ENCODE measurements at regions not wholly inside any gene's neighbourhood (a gene's known extent, or its start where the extent isn't known, plus 50 kb on each side); places are given as distances from the start of the nearest gene placed in this dataset.
"Not testable (repeated sequence)": the region's sequence is repeated elsewhere in the genome, so short reads cannot be mapped to it uniquely, and the experiment has no call there.

GRCh38 chr7:66558660-66559465, 69.8 kb upstream of the KCTD7 start:
- Histone ChIP-seq H3K9me3 (no peaks in the 10 kb centered on the region), H3K27ac (no peak overlapping the region), H3K36me3 (peaks cover 55% of the 10 kb centered on the region), H3K27me3 (no peaks in the 10 kb centered on the region), H3K4me3 (no peak overlapping the region), H3K4me1 (peaks cover 14% of the 10 kb centered on the region)
- no peak for TF ChIP-seq EP300 (IDR thresholded peaks at IDR 0.05)
- TF ChIP-seq POLR2A (IDR thresholded peaks at IDR 0.05) = no peak
- TF ChIP-seq, protein P1, sequence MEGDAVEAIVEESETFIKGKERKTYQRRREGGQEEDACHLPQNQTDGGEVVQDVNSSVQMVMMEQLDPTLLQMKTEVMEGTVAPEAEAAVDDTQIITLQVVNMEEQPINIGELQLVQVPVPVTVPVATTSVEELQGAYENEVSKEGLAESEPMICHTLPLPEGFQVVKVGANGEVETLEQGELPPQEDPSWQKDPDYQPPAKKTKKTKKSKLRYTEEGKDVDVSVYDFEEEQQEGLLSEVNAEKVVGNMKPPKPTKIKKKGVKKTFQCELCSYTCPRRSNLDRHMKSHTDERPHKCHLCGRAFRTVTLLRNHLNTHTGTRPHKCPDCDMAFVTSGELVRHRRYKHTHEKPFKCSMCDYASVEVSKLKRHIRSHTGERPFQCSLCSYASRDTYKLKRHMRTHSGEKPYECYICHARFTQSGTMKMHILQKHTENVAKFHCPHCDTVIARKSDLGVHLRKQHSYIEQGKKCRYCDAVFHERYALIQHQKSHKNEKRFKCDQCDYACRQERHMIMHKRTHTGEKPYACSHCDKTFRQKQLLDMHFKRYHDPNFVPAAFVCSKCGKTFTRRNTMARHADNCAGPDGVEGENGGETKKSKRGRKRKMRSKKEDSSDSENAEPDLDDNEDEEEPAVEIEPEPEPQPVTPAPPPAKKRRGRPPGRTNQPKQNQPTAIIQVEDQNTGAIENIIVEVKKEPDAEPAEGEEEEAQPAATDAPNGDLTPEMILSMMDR (IDR thresholded peaks at IDR 0.05) = no peak
- TF ChIP-seq POLR2AphosphoS5 (IDR thresholded peaks at IDR 0.05) = no peak
- 66% methylated on average over 16 of the region's 17 CpGs for WGBS
- DNase-seq (ENCODE audit: low spot score in 2 of 2) = no peak

DNA sequence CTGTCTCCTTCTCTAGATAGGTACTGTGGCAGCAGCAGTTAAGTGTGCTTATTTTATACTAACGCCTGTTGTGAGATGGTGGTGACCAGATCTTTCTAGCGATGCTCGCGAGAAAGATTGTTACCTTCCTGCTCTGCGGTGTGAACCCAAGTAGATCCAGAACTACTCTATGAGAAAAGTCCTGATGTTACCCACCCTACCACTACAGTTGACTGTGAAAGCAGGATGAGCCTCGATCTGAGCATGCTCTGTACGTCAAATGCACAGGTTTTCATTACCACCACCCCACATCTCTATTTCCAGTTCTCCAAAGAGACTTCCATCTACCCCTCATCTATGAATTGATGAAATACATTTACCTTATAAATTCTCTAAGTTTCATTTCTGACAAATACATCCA, 64.6 kb upstream of the KCTD7 start:
- 80% methylated on average over 7 of the region's 7 CpGs for WGBS
- DNase-seq (ENCODE audit: low spot score in 2 of 2) = no peak
- H3K9me3 ChIP-seq = no peaks in the 10 kb centered on the region
- H3K4me3 ChIP-seq = no peak overlapping the region
- peaks cover 40% of the 10 kb centered on the region for H3K36me3 ChIP-seq
- H3K27ac ChIP-seq = no peak overlapping the region
- no peaks in the 10 kb centered on the region for H3K4me1 ChIP-seq
- TF ChIP-seq, protein P1 (IDR thresholded peaks at IDR 0.05) = no peak
- TF ChIP-seq POLR2AphosphoS5 (IDR thresholded peaks at IDR 0.05) (no peak), POLR2A (IDR thresholded peaks at IDR 0.05) (no peak), EP300 (IDR thresholded peaks at IDR 0.05) (no peak)
- H3K27me3 ChIP-seq = no peaks in the 10 kb centered on the region

GRCh38 chr7:66570179-66570578, 58.5 kb upstream of the KCTD7 start:
- H3K27me3 ChIP-seq; H3K9me3 ChIP-seq; H3K4me1 ChIP-seq; H3K27ac ChIP-seq; H3K4me3 ChIP-seq; DNase-seq (ENCODE audit: low spot score in 2 of 2): not testable (repeated sequence)
- H3K36me3 ChIP-seq = peaks cover 33% of the 10 kb centered on the region
- 81% methylated on average over 1 of the region's 1 CpG for WGBS

DNA sequence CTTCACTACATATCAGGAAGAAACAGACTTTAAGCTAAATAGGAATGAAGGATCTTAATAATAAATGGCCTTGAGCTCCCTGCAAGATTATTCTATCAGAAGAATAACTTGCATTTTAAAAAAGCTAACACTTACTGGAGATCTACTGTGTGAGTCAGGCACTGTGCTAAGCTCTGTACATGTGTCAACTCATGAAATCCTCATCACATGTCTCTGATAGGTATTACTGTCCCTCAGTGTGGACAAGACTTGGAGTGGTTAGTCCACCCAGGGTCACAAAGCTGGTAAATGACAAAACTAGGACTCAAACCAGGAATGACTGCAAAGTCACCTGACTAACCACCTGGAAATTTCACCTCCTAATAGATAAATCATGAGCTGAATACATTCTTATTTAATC, 57.1 kb upstream of the KCTD7 start:
- TF ChIP-seq POLR2A (IDR thresholded peaks at IDR 0.05) = no peak
- TF ChIP-seq EP300 (IDR thresholded peaks at IDR 0.05) = no peak
- TF ChIP-seq, protein P1 (IDR thresholded peaks at IDR 0.05) = no peak
- TF ChIP-seq POLR2AphosphoS5 (IDR thresholded peaks at IDR 0.05) = no peak
- DNase-seq (ENCODE audit: low spot score in 2 of 2) = no peak
- no peaks in the 10 kb centered on the region for H3K27me3 ChIP-seq
- H3K4me1 ChIP-seq = no peaks in the 10 kb centered on the region
- no peak overlapping the region for H3K27ac ChIP-seq
- H3K4me3 ChIP-seq = no peak overlapping the region
- H3K9me3 ChIP-seq = no peaks in the 10 kb centered on the region
- peaks cover 27% of the 10 kb centered on the region for H3K36me3 ChIP-seq

DNA sequence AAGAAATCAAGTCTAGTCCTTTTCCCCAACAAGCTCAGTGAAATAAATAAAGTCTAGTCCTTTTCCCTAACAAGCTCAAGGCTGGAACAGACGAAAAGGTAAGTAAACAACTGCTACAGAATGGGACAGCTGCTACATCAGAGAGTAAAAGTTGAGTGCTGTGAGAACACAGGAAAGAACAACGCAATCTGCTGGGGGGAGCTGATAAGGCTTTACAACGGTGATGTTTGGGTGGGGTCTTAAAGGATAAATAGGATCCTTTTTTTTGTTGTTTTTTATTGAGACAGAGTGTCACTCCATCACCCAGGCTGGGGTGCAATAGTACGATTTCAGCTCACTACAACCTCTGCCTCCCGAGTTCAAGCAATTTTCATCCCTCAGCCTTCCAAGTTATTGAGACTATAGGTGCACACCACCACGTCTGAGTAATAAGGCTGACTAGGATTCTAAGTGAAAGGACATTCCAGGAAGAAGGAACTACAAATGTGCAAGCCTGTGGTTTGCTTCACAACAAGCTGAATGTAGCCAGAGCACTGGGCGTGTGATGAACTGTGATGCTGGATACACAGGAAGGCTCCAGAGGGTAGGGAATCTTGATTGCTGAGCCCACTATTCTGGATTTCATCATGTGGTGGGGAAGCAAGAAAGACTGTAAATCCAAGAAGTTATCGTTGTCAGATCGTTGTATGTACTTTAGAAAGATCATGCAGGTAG, 54.7 kb upstream of the KCTD7 start:
- H3K27ac ChIP-seq; H3K4me1 ChIP-seq; H3K9me3 ChIP-seq; H3K27me3 ChIP-seq; DNase-seq (ENCODE audit: low spot score in 2 of 2); H3K4me3 ChIP-seq: not testable (repeated sequence)
- H3K36me3 ChIP-seq = peaks cover 27% of the 10 kb centered on the region
- 90% methylated on average over 9 of the region's 9 CpGs for WGBS

GRCh38 chr7:66574768-66575167, 53.9 kb upstream of the KCTD7 start:
- H3K36me3 ChIP-seq = peaks cover 27% of the 10 kb centered on the region
- DNase-seq (ENCODE audit: low spot score in 2 of 2); H3K27ac ChIP-seq; H3K9me3 ChIP-seq; H3K27me3 ChIP-seq; H3K4me3 ChIP-seq; H3K4me1 ChIP-seq: not testable (repeated sequence)
- 86% methylated on average over 5 of the region's 5 CpGs for WGBS

Measured in suprapubic skin (tissue), 4 donors.